GM23248 (cell line): ENCODE measurements at regions not wholly inside any gene's neighbourhood (a gene's known extent, or its start where the extent isn't known, plus 50 kb on each side); places are given as distances from the start of the nearest gene placed in this dataset.

ENCODE experiments used
- DNase-seq: peaks from one replicate; pipeline ENCODE4 v3.0.0-alpha.2; 2015
- H2AFZ ChIP-seq: fragments of 200-600 bp; sonication (generic); 2 replicates; pipeline ENCODE4 v1.6.1; 2016; ENCODE audit warnings: antibody characterized with exemption
- H3F3A ChIP-seq: fragments of 200-600 bp; sonication (generic); 2 replicates; pipeline ENCODE4 v1.6.1; 2016; ENCODE audit warnings: mild to moderate bottlenecking, antibody characterized with exemption, mixed run types; ENCODE audit not compliant: insufficient read depth
- H3K27ac ChIP-seq: fragments of 200-600 bp; sonication (generic); 2 replicates; pipeline ENCODE4 v1.5.1; 2016; ENCODE audit warnings: mild to moderate bottlenecking
- H3K27me3 ChIP-seq: fragments of 200-600 bp; sonication (generic); replicated peaks from 2 replicates; pipeline ENCODE4 v1.6.1; 2016; ENCODE audit warnings: mild to moderate bottlenecking; ENCODE audit not compliant: insufficient read depth
- H3K36me3 ChIP-seq: fragments of 200-600 bp; sonication (generic); 2 replicates; pipeline ENCODE4 v1.6.1; 2016; ENCODE audit warnings: low read depth, mild to moderate bottlenecking
- H3K4me1 ChIP-seq: fragments of 200-600 bp; sonication (generic); 2 replicates; pipeline ENCODE4 v1.6.1; 2016; ENCODE audit warnings: mild to moderate bottlenecking; ENCODE audit not compliant: insufficient read depth
- H3K4me2 ChIP-seq: fragments of 200-600 bp; sonication (generic); one replicate; pipeline ENCODE4 v1.6.1; 2016; ENCODE audit warnings: mild to moderate bottlenecking; ENCODE audit not compliant: unreplicated experiment
- H3K4me3 ChIP-seq: fragments of 200-600 bp; sonication (generic); 2 replicates; pipeline ENCODE4 v1.5.1; 2016; ENCODE audit warnings: mild to moderate bottlenecking
- H3K79me2 ChIP-seq: fragments of 200-600 bp; sonication (generic); 2 replicates; pipeline ENCODE4 v1.6.1; 2016; ENCODE audit warnings: mild to moderate bottlenecking; ENCODE audit not compliant: insufficient read depth
- H3K9ac ChIP-seq: fragments of 200-600 bp; sonication (generic); 2 replicates; pipeline ENCODE4 v1.6.1; 2016; ENCODE audit warnings: mild to moderate bottlenecking
- H3K9me2 ChIP-seq: fragments of 200-600 bp; sonication (generic); 2 replicates; pipeline ENCODE4 v1.6.1; 2016; ENCODE audit warnings: mixed run types, mild to moderate bottlenecking, moderate library complexity; ENCODE audit not compliant: insufficient read depth
- H3K9me3 ChIP-seq: fragments of 200-600 bp; sonication (generic); one replicate; pipeline ENCODE4 v1.6.1; 2017; ENCODE audit warnings: low read depth
- H4K20me1 ChIP-seq: fragments of 200-600 bp; sonication (generic); 2 replicates; pipeline ENCODE4 v1.6.0; 2016; ENCODE audit not compliant: insufficient read depth
- EZH2 ChIP-seq: fragments of 200-600 bp; sonication (generic); IDR thresholded peaks from 2 replicates; pipeline ENCODE4 v1.6.1; 2018; ENCODE audit warnings: antibody characterized with exemption, mild to moderate bottlenecking; ENCODE audit not compliant: insufficient read depth, poor library complexity, severe bottlenecking
- EZH2phosphoT487 ChIP-seq: fragments of 200-600 bp; sonication (generic); IDR thresholded peaks from 2 replicates; pipeline ENCODE4 v1.6.1; 2018; ENCODE audit warnings: antibody characterized with exemption, moderate library complexity, mild to moderate bottlenecking, low read depth; ENCODE audit not compliant: insufficient read depth
- WGBS, 2 experiments: methylation state at CpG; one replicate each; pipeline ENCODE4 v1.1.6; 2015 to 2017; ENCODE audit warnings: low lambda C conversion rate in 2 of 2, low coverage in 1 of 2; ENCODE audit errors: missing lambda C conversion rate in 2 of 2; 5-methylcytosine and 5-hydroxymethylcytosine counted together
- in situ Hi-C: fragments of 300-500 bp; cut with MboI; formaldehyde crosslinking; loops from 2 replicates; pipeline ENCODE4 v1.15.0; 2020

DNA sequence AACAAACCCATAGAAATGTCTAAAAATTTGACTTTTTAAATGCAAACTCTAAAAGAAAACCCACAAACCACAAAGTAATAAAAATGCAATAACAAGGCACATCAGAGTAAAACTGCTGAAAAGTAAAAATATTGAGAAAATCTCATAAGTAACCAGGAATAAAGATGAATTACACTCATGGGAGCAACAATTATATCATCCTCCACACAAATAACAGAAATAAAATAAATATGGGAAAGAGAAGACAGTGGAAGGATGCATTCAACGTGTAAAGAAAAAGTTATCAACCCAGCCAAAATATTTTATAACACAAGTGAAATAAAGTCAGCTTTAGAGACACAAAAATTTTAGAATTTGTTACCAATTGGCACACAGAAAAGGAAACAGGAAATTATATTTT lies 1420.2 kb downstream of the PCDH18 start:
- in situ Hi-C loops: no loop called here
- Histone ChIP-seq H3K27me3 (no peaks in the 10 kb centered on the region), H3K27ac (no peak overlapping the region), H3K4me3 (no peak overlapping the region), H3K4me1 (no peaks in the 10 kb centered on the region), H3K9me3 (no peaks in the 10 kb centered on the region), H3F3A (no peaks in the 10 kb centered on the region), H2AFZ (no peak overlapping the region), H3K4me2 (no peak overlapping the region), H3K9me2 (no peaks in the 10 kb centered on the region), H4K20me1 (no peaks in the 10 kb centered on the region), H3K79me2 (no peaks in the 10 kb centered on the region), H3K36me3 (no peaks in the 10 kb centered on the region), H3K9ac (no peak overlapping the region)
- WGBS, 2 experiments: 0 to 2% methylated on average over 1 of the region's 1 CpG
- DNase-seq: no peak
- no peak for TF ChIP-seq EZH2phosphoT487
- TF ChIP-seq EZH2: no peak

DNA sequence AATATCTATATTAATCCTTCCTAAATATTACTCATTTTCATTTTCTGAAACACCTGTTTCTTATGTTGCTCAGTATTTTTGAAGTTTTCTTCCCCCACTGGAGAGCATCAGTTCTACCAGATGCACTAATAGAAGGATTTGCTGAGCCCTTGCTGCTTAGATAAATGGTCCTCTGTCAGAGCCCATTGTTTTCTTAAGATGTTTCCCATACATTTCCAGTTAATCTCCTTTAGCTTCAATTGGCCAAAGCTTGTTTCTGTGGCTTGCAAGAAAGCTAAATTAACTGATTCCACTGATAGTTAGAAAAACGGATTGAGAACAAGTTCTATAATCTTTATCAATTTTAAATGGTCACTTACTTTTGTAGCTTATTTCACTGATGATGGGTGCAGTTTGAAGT lies 1425.5 kb downstream of the PCDH18 start:
- no peak for DNase-seq
- Histone ChIP-seq H3K9me3 (peaks cover 3% of the 10 kb centered on the region), H2AFZ (no peak overlapping the region), H3K27ac (no peak overlapping the region), H3K79me2 (no peaks in the 10 kb centered on the region), H3K9me2 (no peaks in the 10 kb centered on the region), H3F3A (no peaks in the 10 kb centered on the region), H3K4me1 (no peaks in the 10 kb centered on the region), H3K36me3 (no peaks in the 10 kb centered on the region), H3K4me2 (no peak overlapping the region), H4K20me1 (no peaks in the 10 kb centered on the region), H3K4me3 (no peak overlapping the region), H3K27me3 (no peaks in the 10 kb centered on the region), H3K9ac (no peak overlapping the region)
- in situ Hi-C loops: no loop called here
- no peak for TF ChIP-seq EZH2
- no peak for TF ChIP-seq EZH2phosphoT487
- WGBS, 2 experiments: 0% methylated on average over 1 of the region's 1 CpG

DNA sequence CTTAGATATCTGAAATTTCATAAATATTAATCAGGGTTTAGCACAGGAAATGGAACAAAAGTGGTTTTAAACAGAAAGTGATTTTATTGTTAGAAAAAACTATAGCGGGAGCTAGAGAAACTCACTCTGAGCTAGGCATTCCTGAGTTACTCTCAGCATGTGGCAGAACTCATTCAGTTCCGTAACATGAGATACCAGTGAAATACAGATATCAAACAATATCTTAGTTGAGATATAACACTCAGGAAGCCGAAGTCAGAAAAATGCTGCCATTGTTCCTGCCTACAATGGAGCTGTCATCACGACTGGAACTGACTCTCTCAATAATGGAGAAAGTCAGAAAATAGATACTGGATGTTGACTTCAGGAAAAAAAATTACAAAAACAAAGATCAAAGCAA lies 1428.7 kb downstream of the PCDH18 start:
- Histone ChIP-seq H3F3A (no peaks in the 10 kb centered on the region), H3K9me2 (no peaks in the 10 kb centered on the region), H3K36me3 (no peaks in the 10 kb centered on the region), H2AFZ (no peak overlapping the region), H3K79me2 (no peaks in the 10 kb centered on the region), H3K9ac (no peak overlapping the region), H3K4me2 (no peak overlapping the region), H4K20me1 (no peaks in the 10 kb centered on the region), H3K4me3 (no peak overlapping the region), H3K9me3 (peaks cover 5% of the 10 kb centered on the region), H3K4me1 (no peaks in the 10 kb centered on the region), H3K27me3 (no peaks in the 10 kb centered on the region), H3K27ac (no peak overlapping the region)
- in situ Hi-C loops: no loop called here
- WGBS, 2 experiments: 22 to 23% methylated on average over 4 of the region's 4 CpGs
- TF ChIP-seq EZH2 (no peak), EZH2phosphoT487 (no peak)
- no peak for DNase-seq

DNA sequence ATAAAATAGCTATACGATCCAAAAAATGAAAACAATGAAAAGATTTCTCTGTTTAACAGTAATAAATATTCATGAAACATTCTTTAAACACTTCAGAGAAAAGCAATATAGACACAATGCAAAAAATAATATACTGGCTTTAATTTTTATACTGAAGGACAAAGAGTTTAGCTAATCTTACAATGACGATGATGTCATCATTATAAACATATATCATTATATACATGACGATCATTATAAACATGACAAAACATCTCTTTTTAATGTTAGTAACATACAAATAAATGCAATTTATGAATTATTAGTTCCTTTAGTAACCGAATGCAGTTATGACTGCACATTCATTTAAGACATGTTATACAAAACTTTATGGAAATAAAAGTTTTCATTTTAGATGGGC lies 1434.6 kb downstream of the PCDH18 start:
- no peaks in the 10 kb centered on the region for H3K27me3 ChIP-seq
- WGBS, 2 experiments: 37 to 47% methylated on average over 4 of the region's 4 CpGs
- DNase-seq: no peak
- H3K9ac ChIP-seq: no peak overlapping the region
- in situ Hi-C loops: no loop called here
- no peak for TF ChIP-seq EZH2phosphoT487
- no peak for TF ChIP-seq EZH2
- H3K4me1 ChIP-seq: no peaks in the 10 kb centered on the region
- no peaks in the 10 kb centered on the region for H3F3A ChIP-seq
- H3K36me3 ChIP-seq: no peaks in the 10 kb centered on the region
- peaks cover 3% of the 10 kb centered on the region for H3K9me3 ChIP-seq
- H3K4me2 ChIP-seq: no peak overlapping the region
- H3K79me2 ChIP-seq: no peaks in the 10 kb centered on the region
- no peak overlapping the region for H3K4me3 ChIP-seq
- no peaks in the 10 kb centered on the region for H4K20me1 ChIP-seq
- no peaks in the 10 kb centered on the region for H3K9me2 ChIP-seq
- H3K27ac ChIP-seq: no peak overlapping the region
- no peak overlapping the region for H2AFZ ChIP-seq

DNA sequence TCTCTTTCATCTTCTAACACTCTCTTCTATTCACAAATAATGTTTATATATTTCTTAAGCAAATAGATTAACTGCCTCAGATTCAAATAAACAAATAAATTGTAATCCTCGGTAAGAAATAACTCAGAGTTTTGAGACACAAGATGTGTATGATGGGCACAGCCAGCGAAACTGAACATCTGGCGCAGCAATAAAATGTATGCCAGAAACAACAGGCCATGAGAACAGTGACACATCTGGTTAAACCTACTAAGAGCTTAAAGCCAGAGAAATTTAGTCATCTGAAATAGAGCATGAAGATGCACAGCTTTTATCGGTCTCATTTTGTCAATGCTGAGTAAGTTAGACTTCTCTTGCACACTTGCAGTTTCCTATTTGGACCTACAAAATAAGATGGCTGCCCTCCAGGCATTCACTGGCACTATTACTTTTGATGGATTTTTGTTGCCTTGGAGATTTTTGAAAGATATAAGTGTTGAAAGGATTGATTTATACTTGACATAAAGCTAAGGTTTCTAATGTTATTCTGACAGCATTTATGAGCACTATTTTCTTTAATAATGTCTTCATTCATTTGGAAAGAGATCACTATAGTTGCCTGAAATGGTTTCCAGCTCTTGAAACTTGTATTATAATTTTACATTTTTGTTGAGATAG lies 1444.0 kb downstream of the PCDH18 start:
- H3K4me3 ChIP-seq: no peak overlapping the region
- no peaks in the 10 kb centered on the region for H3F3A ChIP-seq
- no peaks in the 10 kb centered on the region for H3K9me2 ChIP-seq
- no peaks in the 10 kb centered on the region for H3K27me3 ChIP-seq
- H4K20me1 ChIP-seq: no peaks in the 10 kb centered on the region
- no peaks in the 10 kb centered on the region for H3K9me3 ChIP-seq
- WGBS, 2 experiments: 5 to 14% methylated on average over 4 of the region's 4 CpGs
- no peaks in the 10 kb centered on the region for H3K36me3 ChIP-seq
- in situ Hi-C loops: no loop called here
- TF ChIP-seq EZH2 (no peak), EZH2phosphoT487 (no peak)
- no peaks in the 10 kb centered on the region for H3K79me2 ChIP-seq
- H2AFZ ChIP-seq: no peak overlapping the region
- H3K4me1 ChIP-seq: no peaks in the 10 kb centered on the region
- H3K4me2 ChIP-seq: no peak overlapping the region
- DNase-seq: no peak
- no peak overlapping the region for H3K9ac ChIP-seq
- no peak overlapping the region for H3K27ac ChIP-seq
